ENCODE measurements at regions not wholly inside any gene's neighbourhood (a gene's known extent, or its start where the extent isn't known, plus 50 kb on each side); places are given as distances from the start of the nearest gene placed in this dataset.

GRCh38 chr9:74412236-74412979 is 84.7 kb upstream of the RORB start:
- TF ChIP-seq CTCF (conservative IDR thresholded peaks at IDR 0.05; ENCODE audit: low read depth in 2 of 2) (no peak), EZH2 (IDR thresholded peaks at IDR 0.05; ENCODE audit: low read depth, unreplicated experiment) (no peak), REST (IDR thresholded peaks at IDR 0.05; ENCODE audit: unreplicated experiment) (no peak), STAT1 (IDR thresholded peaks at IDR 0.05; ENCODE audit: unreplicated experiment) (no peak), POLR2AphosphoS5 (IDR thresholded peaks at IDR 0.05; ENCODE audit: low read depth) (no peak), EZH2phosphoT487 (IDR thresholded peaks at IDR 0.05; ENCODE audit: unreplicated experiment) (no peak)
